Body of pancreas (tissue), 4 donors: ENCODE measurements at regions not wholly inside any gene's neighbourhood (a gene's known extent, or its start where the extent isn't known, plus 50 kb on each side); places are given as distances from the start of the nearest gene placed in this dataset.

Experiments
- ATAC-seq: fragments of 150-250 bp; one replicate; pipeline ENCODE4 v1.9.1; 2016
- DNase-seq, 4 donors: peaks; one replicate each; pipeline ENCODE4 v3.0.0-alpha.2; 2019
- H3K27ac ChIP-seq, 4 donors: fragments of 200-600 bp; sonication (generic); 1 replicate in 3 of 4; 2 replicates in 1 of 4; pipeline versions ENCODE4 v1.5.1 to v1.6.1; 2016 to 2019; ENCODE audit warnings: mild to moderate bottlenecking in 1 of 4, mixed read lengths in 1 of 4, moderate library complexity in 1 of 4
- H3K27me3 ChIP-seq, 2 donors: fragments of 200-600 bp; sonication (generic); one replicate each; pipeline ENCODE4 v1.6.0; 2016; ENCODE audit warnings: mild to moderate bottlenecking in 1 of 2
- H3K36me3 ChIP-seq, 2 donors: fragments of 200-600 bp; sonication (generic); replicated peaks in 1 of 2; 2 replicates each; pipeline ENCODE4 v1.5.1; 2016; ENCODE audit warnings: low read depth in 2 of 2; ENCODE audit not compliant: insufficient read depth in 1 of 2
- H3K4me1 ChIP-seq: fragments of 200-600 bp; sonication (generic); one replicate; pipeline ENCODE4 v1.6.0; 2016
- H3K4me3 ChIP-seq, 2 donors: fragments of 200-600 bp; sonication (generic); 1 replicate in 1 of 2; 2 replicates in 1 of 2; pipeline ENCODE4 v1.5.1; 2016 to 2019
- H3K9me3 ChIP-seq, 3 donors: fragments of 200-600 bp; sonication (generic); 1 replicate in 2 of 3; 2 replicates in 1 of 3; pipeline ENCODE4 v1.5.1; 2016
- POLR2A ChIP-seq, 3 donors: fragments of 450-650 bp; IDR thresholded peaks; one replicate each; pipeline ENCODE4 v1.6.1; 2016; ENCODE audit warnings: antibody characterized with exemption in 3 of 3, mild to moderate bottlenecking in 2 of 3
- WGBS, 2 donors: methylation state at CpG; one replicate each; pipeline ENCODE4 v1.1.5; 2017; 5-methylcytosine and 5-hydroxymethylcytosine counted together
- intact Hi-C: fragments of 100-400 bp; cut with DNase I; formaldehyde crosslinking; loops from one replicate; pipeline ENCODE4 v1.15.1; 2023
- TF ChIP-seq, protein P1 (sequence below), 7 experiments: fragments of 450-650 bp in 4 of 7; fragments of 200-600 bp in 3 of 7; sonication (generic) in 3 of 7; IDR thresholded peaks; one replicate each; pipeline ENCODE4 v1.5.1; 2016 to 2019; ENCODE audit warnings: antibody characterized with exemption in 7 of 7

GRCh38 chr10:4201866-4202825, 417.1 kb upstream of the KLF6 start:
- no peak overlapping the region for H3K27ac ChIP-seq
- 52 to 67% methylated on average over 14 of the region's 14 CpGs for WGBS, 2 donors
- DNase-seq = no peak

DNA sequence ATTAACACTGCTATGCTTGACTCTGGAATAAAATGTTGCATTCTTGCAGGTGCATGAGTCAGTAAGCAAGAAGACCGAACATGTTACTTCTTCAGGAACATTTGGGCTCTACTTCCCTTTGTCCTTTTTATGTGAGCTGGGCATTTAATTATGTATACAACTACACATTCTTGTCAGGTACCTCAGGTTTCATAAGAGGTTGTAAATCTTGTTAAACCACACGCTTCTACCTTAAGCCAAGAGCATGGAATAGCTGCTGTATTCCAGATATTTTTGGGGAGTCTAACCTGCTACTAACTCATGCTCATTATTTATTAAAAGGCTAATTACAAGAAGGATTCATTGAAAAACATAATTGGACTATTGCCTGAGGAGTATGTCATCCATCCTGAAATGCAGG, 414.2 kb upstream of the KLF6 start:
- 85 to 92% methylated on average over 2 of the region's 2 CpGs for WGBS, 2 donors
- intact Hi-C loops = no loop called here
- no peaks in the 10 kb centered on the region for H3K36me3 ChIP-seq
- no peak for ATAC-seq
- no peaks in the 10 kb centered on the region for H3K4me1 ChIP-seq
- no peak for DNase-seq
- no peak for TF ChIP-seq POLR2A (IDR thresholded peaks at IDR 0.05)
- TF ChIP-seq, protein P1, sequence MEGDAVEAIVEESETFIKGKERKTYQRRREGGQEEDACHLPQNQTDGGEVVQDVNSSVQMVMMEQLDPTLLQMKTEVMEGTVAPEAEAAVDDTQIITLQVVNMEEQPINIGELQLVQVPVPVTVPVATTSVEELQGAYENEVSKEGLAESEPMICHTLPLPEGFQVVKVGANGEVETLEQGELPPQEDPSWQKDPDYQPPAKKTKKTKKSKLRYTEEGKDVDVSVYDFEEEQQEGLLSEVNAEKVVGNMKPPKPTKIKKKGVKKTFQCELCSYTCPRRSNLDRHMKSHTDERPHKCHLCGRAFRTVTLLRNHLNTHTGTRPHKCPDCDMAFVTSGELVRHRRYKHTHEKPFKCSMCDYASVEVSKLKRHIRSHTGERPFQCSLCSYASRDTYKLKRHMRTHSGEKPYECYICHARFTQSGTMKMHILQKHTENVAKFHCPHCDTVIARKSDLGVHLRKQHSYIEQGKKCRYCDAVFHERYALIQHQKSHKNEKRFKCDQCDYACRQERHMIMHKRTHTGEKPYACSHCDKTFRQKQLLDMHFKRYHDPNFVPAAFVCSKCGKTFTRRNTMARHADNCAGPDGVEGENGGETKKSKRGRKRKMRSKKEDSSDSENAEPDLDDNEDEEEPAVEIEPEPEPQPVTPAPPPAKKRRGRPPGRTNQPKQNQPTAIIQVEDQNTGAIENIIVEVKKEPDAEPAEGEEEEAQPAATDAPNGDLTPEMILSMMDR (IDR thresholded peaks at IDR 0.05) = no peak
- no peaks in the 10 kb centered on the region for H3K27me3 ChIP-seq
- no peak overlapping the region for H3K4me3 ChIP-seq
- H3K27ac ChIP-seq = no peak overlapping the region
- no peaks in the 10 kb centered on the region for H3K9me3 ChIP-seq

More at GRCh38 chr10:4201866-4202825, 417.1 kb upstream of the KLF6 start:
- no peak for ATAC-seq
- H3K4me1 ChIP-seq = no peaks in the 10 kb centered on the region
- no peak overlapping the region for H3K4me3 ChIP-seq
- no peaks in the 10 kb centered on the region for H3K27me3 ChIP-seq
- intact Hi-C loops = no loop called here
- H3K9me3 ChIP-seq = no peaks in the 10 kb centered on the region
- TF ChIP-seq, protein P1 (IDR thresholded peaks at IDR 0.05) = no peak
- TF ChIP-seq POLR2A (IDR thresholded peaks at IDR 0.05) = no peak
- H3K36me3 ChIP-seq = no peaks in the 10 kb centered on the region

DNA sequence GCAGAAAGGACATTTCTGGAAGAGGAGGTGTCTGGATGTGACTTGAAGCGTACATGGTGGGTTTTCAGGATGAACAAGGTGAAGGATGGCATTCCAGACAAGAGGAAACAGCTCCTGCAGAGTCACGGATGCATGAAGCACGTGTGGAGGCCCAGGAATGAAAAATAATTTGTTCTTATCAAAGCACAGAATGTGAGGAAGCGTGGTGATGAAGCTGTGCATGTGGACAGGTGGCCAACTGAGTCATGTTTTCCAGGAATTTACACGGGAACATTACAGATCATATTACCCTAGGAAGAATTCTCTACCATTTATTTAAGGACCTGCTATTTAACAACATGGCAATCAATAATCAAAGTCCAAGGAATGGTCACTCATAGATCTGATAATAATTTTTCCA, 413.2 kb upstream of the KLF6 start:
- intact Hi-C loops = no loop called here
- no peak for DNase-seq

GRCh38 chr10:4197676-4198075, 412.7 kb upstream of the KLF6 start:
- intact Hi-C loops = no loop called here

More for the DNA sequence above, 413.2 kb upstream of the KLF6 start:
- Histone ChIP-seq H3K4me1 (no peaks in the 10 kb centered on the region), H3K36me3 (no peaks in the 10 kb centered on the region), H3K9me3 (no peaks in the 10 kb centered on the region), H3K27ac (no peak overlapping the region), H3K4me3 (no peak overlapping the region), H3K27me3 (no peaks in the 10 kb centered on the region)
- no peak for ATAC-seq
- TF ChIP-seq POLR2A (IDR thresholded peaks at IDR 0.05) = no peak
- TF ChIP-seq, protein P1 (IDR thresholded peaks at IDR 0.05) = no peak
- WGBS, 2 donors = 60 to 61% methylated on average over 5 of the region's 5 CpGs

More at GRCh38 chr10:4197676-4198075, 412.7 kb upstream of the KLF6 start:
- H3K27ac ChIP-seq = no peak overlapping the region
- no peak for ATAC-seq
- TF ChIP-seq, protein P1 (IDR thresholded peaks at IDR 0.05) = no peak
- TF ChIP-seq POLR2A (IDR thresholded peaks at IDR 0.05) = no peak
- H3K4me3 ChIP-seq = no peak overlapping the region
- H3K4me1 ChIP-seq = no peaks in the 10 kb centered on the region
- DNase-seq = no peak
- no peaks in the 10 kb centered on the region for H3K9me3 ChIP-seq
- H3K27me3 ChIP-seq = no peaks in the 10 kb centered on the region
- no peaks in the 10 kb centered on the region for H3K36me3 ChIP-seq
